GM11168 (cell line): ENCODE measurements at regions not wholly inside any gene's neighbourhood (a gene's known extent, or its start where the extent isn't known, plus 50 kb on each side); places are given as distances from the start of the nearest gene placed in this dataset.
"Not testable (repeated sequence)": the region's sequence is repeated elsewhere in the genome, so short reads cannot be mapped to it uniquely, and the experiment has no call there.

Experiments used
- in situ Hi-C: fragments of 300-500 bp; cut with MboI; formaldehyde crosslinking; loops from one replicate; pipeline ENCODE4 v1.12.0; 2022; ENCODE audit warnings: low sequenced_read_pairs; ENCODE audit not compliant: unreplicated experiment

- in situ Hi-C loops, result not testable (repeated sequence)
These were observed 374.4 kb upstream of the NT5C1B start for GRCh38 chr2:18963739-18964256.

- in situ Hi-C loops, result no loop called here
These were observed 372.6 kb upstream of the NT5C1B start for GRCh38 chr2:18961991-18962421.

- in situ Hi-C loops, result no loop called here
These were observed 370.8 kb upstream of the NT5C1B start for GRCh38 chr2:18959952-18960717.

GRCh38 chr2:18959200-18959599 is 369.8 kb upstream of the NT5C1B start:
- in situ Hi-C loops, result no loop called here

- in situ Hi-C loops, result no loop called here
These were observed 368.5 kb upstream of the NT5C1B start for GRCh38 chr2:18957909-18958308.

- in situ Hi-C loops, result no loop called here
These were observed 361.0 kb upstream of the NT5C1B start for GRCh38 chr2:18950361-18950851.

- in situ Hi-C loops, result no loop called here
These were observed 360.5 kb upstream of the NT5C1B start for GRCh38 chr2:18949871-18950270.

- in situ Hi-C loops, result no loop called here
These were observed 350.8 kb upstream of the NT5C1B start for GRCh38 chr2:18940184-18940583.

- in situ Hi-C loops, result not testable (repeated sequence)
These were observed 350.4 kb upstream of the NT5C1B start for GRCh38 chr2:18939740-18940139.

GRCh38 chr2:18934886-18935285 is 345.5 kb upstream of the NT5C1B start:
- in situ Hi-C loops, result no loop called here

GRCh38 chr2:18932853-18933252 is 343.5 kb upstream of the NT5C1B start:
- in situ Hi-C loops, result no loop called here

GRCh38 chr2:18930971-18931370 is 341.6 kb upstream of the NT5C1B start:
- in situ Hi-C loops, result no loop called here

- in situ Hi-C loops, result no loop called here
These were observed 338.3 kb upstream of the NT5C1B start for GRCh38 chr2:18927525-18928232.

GRCh38 chr2:18926631-18927524 is 337.5 kb upstream of the NT5C1B start:
- in situ Hi-C loops, result no loop called here

GRCh38 chr2:18925296-18925695 is 335.9 kb upstream of the NT5C1B start:
- in situ Hi-C loops, result no loop called here

- in situ Hi-C loops, result no loop called here
These were observed 335.5 kb upstream of the NT5C1B start for GRCh38 chr2:18924886-18925285.

GRCh38 chr2:18924386-18924785 is 335.0 kb upstream of the NT5C1B start:
- in situ Hi-C loops, result no loop called here

- in situ Hi-C loops, result no loop called here
These were observed 332.9 kb upstream of the NT5C1B start for GRCh38 chr2:18922276-18922675.

- in situ Hi-C loops, result no loop called here
These were observed 328.9 kb upstream of the NT5C1B start for GRCh38 chr2:18918280-18918679.

- in situ Hi-C loops, result no loop called here
These were observed 325.9 kb upstream of the NT5C1B start for GRCh38 chr2:18915227-18915626.
